Heart left ventricle (tissue), 16 donors: ENCODE measurements at regions not wholly inside any gene's neighbourhood (a gene's known extent, or its start where the extent isn't known, plus 50 kb on each side); places are given as distances from the start of the nearest gene placed in this dataset.

Experiments used
- ATAC-seq, 4 donors: fragments of 200-7000 bp; cut with Tn5 transposase; one replicate each; pipeline ENCODE4 v1.9.1; 2020 to 2022; ENCODE audit warnings: moderate library complexity in 4 of 4, mild to moderate bottlenecking in 3 of 4, moderate number of reproducible peaks in 1 of 4
- DNase-seq, 5 donors: peaks; one replicate each; pipeline ENCODE4 v3.0.0-alpha.2; 2020
- H3K27ac ChIP-seq, 12 donors: fragments of 200-600 bp; sonication (generic) in 4 of 12; one replicate each; pipeline versions ENCODE4 v1.5.0 to v1.8.0; 2016 to 2022; ENCODE audit warnings: mild to moderate bottlenecking in 2 of 12
- H3K27me3 ChIP-seq, 9 donors: fragments of 200-600 bp; sonication (generic) in 2 of 9; one replicate each; pipeline versions ENCODE4 v1.5.1 to v1.8.0; 2016 to 2022; ENCODE audit warnings: mild to moderate bottlenecking in 3 of 9
- H3K36me3 ChIP-seq, 9 donors: fragments of 200-600 bp; sonication (generic) in 2 of 9; one replicate each; pipeline versions ENCODE4 v1.5.0 to v1.8.0; 2018 to 2022; ENCODE audit warnings: mild to moderate bottlenecking in 2 of 9
- H3K4me1 ChIP-seq, 12 donors: fragments of 200-600 bp; sonication (generic) in 4 of 12; one replicate each; pipeline versions ENCODE4 v1.5.0 to v1.8.0; 2016 to 2022; ENCODE audit warnings: mild to moderate bottlenecking in 3 of 12
- H3K4me3 ChIP-seq, 12 donors: fragments of 200-600 bp; sonication (generic) in 4 of 12; one replicate each; pipeline versions ENCODE4 v1.5.0 to v1.8.0; 2017 to 2022; ENCODE audit warnings: mild to moderate bottlenecking in 9 of 12, moderate library complexity in 4 of 12
- H3K9me3 ChIP-seq, 12 donors: fragments of 200-600 bp; sonication (generic) in 4 of 12; one replicate each; pipeline versions ENCODE4 v1.5.0 to v1.8.0; 2016 to 2022; ENCODE audit warnings: mild to moderate bottlenecking in 1 of 12
- POLR2A ChIP-seq, 2 donors: fragments of 450-650 bp; IDR thresholded peaks; one replicate each; pipeline ENCODE4 v1.6.1; 2017; ENCODE audit warnings: antibody characterized with exemption in 2 of 2, mild to moderate bottlenecking in 2 of 2, moderate library complexity in 2 of 2
- WGBS, 4 donors: extraction: QIAGEN DNeasy Blood & Tissue Kit in 2 of 4; methylation state at CpG; one replicate each; pipeline versions ENCODE4 v1.1.5 to v1.1.7; 2013 to 2018; 5-methylcytosine and 5-hydroxymethylcytosine counted together
- intact Hi-C, 10 donors: fragments of 100-400 bp; cut with DNase I; formaldehyde crosslinking; loops; one replicate each; pipeline versions ENCODE4 v1.11.1 to v1.14.2; 2022
- TF ChIP-seq, protein P1 (sequence below), 12 donors: fragments of 200-600 bp; sonication (generic) in 4 of 12; IDR thresholded peaks; one replicate each; pipeline versions ENCODE4 v1.5.0 to v1.8.0; 2018 to 2022; ENCODE audit warnings: antibody characterized with exemption in 12 of 12, mild to moderate bottlenecking in 5 of 12
- donor health status: ischemic (EF 13 %, LVEDD 7.1; RV severe dilation, severe dysfunction).
- donor health status: healthy with polysubstance abuse.
- donor health status: DM: no; HTN: yes; CAD: no.
- donor health status: DM: no; HTN: no; CAD: no.
- donor health status: ischemic (EF 25% LVEDD 6.9; RV normal size, moderate dysfunction).
- donor health status: ischemic (EF 25% LVEDD 5.7; RV mildly dilated, moderate dysfunction).
- donor health status: healthy.
- donor health status: DM: yes; HTN: yes; CAD: no.
- donor health status: ischemic (EF 35%, LVEDD 5.7; RV mildly dilated, moderate dysfunction).
- donor health status: nonischemic (EF 11% LVEDD 7.7; RV severe dilation, severe dysfunction).
- donor health status: DM: yes; HTN: yes; CAD: no.
- donor health status: PGD.
- donor health status: ischemic (EF 29% LVEDD 5.4; RV normal size, mild dysfunction).
- donor health status: nonischemic (EF 23%, LVEDD 6.1; RV moderate dilation, normal function).

DNA sequence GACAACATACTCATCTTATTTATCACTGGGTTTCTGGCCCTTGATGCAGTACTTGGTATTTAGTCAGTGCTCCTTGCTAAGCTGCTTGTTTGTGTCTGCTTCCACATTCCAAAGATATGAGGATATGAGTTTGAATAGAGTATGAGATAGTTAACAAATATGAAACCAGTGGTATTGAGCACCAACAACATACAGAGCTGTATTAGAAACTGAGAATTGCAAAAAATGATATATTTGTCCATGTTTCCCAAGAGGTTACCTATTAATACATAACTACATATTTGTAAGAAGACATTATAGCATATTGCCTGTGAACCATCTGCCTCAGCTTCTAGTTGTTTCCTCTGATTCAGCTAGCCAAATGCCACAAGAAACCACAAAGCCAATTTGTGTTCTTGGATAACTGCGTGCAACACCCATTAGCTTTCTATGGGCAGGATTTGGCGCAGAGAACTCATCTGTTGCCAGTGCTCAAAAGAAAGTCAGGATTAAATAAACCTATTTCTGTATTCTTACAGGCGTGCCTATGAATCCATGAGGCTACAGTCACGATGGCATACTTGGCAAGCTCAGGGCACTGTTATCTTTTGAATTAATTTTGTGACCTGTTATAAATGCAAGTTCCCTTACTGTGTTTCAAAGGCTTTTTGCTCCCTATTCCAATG lies 194.4 kb downstream of the MAP2K6 start:
- Histone ChIP-seq H3K4me1 (peaks cover 5 to 39% (median 33%) of the 10 kb centered on the region in 12 donors), H3K27ac (peak overlapping the region; percentile 7 to 81 (median 53)), H3K36me3 (no peaks in the 10 kb centered on the region), H3K27me3 (no peaks in the 10 kb centered on the region), H3K9me3 (no peaks in the 10 kb centered on the region), H3K4me3 (peak overlapping the region in 1 of 12 donors; percentile 10)
- ATAC-seq (peak; percentile 54 to 90 (median 62)), DNase-seq (peak in 3 of 5 donors; percentile 26 to 39 (median 30))
- 37 to 53% (median 44%) methylated on average over 4 of the region's 4 CpGs for WGBS, 4 donors
- TF ChIP-seq POLR2A (IDR thresholded peaks at IDR 0.05): no peak
- TF ChIP-seq, protein P1, sequence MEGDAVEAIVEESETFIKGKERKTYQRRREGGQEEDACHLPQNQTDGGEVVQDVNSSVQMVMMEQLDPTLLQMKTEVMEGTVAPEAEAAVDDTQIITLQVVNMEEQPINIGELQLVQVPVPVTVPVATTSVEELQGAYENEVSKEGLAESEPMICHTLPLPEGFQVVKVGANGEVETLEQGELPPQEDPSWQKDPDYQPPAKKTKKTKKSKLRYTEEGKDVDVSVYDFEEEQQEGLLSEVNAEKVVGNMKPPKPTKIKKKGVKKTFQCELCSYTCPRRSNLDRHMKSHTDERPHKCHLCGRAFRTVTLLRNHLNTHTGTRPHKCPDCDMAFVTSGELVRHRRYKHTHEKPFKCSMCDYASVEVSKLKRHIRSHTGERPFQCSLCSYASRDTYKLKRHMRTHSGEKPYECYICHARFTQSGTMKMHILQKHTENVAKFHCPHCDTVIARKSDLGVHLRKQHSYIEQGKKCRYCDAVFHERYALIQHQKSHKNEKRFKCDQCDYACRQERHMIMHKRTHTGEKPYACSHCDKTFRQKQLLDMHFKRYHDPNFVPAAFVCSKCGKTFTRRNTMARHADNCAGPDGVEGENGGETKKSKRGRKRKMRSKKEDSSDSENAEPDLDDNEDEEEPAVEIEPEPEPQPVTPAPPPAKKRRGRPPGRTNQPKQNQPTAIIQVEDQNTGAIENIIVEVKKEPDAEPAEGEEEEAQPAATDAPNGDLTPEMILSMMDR (IDR thresholded peaks at IDR 0.05): no peak
- intact Hi-C loops: loop anchor here in 9 of 10 donors (2.0 to 10.0 kb wide), 8 partner anchors 37 to 1016 kb away; partner anchors contain the start of gene KCNJ2 (in 2 of the 9)

GRCh38 chr17:69609473-69610305 lies 195.2 kb downstream of the MAP2K6 start:
- Histone ChIP-seq H3K4me1 (peaks cover 5 to 39% (median 33%) of the 10 kb centered on the region in 12 donors), H3K9me3 (no peaks in the 10 kb centered on the region), H3K27ac (peak overlapping the region; percentile 7 to 81 (median 53)), H3K4me3 (peak overlapping the region in 1 of 12 donors; percentile 10), H3K36me3 (no peaks in the 10 kb centered on the region), H3K27me3 (no peaks in the 10 kb centered on the region)
- WGBS, 4 donors: 59 to 70% (median 65%) methylated on average over 6 of the region's 6 CpGs
- no peak for TF ChIP-seq POLR2A (IDR thresholded peaks at IDR 0.05)
- TF ChIP-seq, protein P1 (IDR thresholded peaks at IDR 0.05): peak; percentile 27 to 66 (median 44)
- ATAC-seq (peak in 3 of 4 donors; percentile 55 to 59 (median 59)), DNase-seq (peak in 1 of 5 donors; percentile 13)
- intact Hi-C loops: loop anchor here in 9 of 10 donors (2.0 to 10.0 kb wide), 8 partner anchors 37 to 1015 kb away; partner anchors contain the start of gene KCNJ2 (in 2 of the 9)

GRCh38 chr17:69620363-69620762 lies 205.9 kb downstream of the MAP2K6 start:
- H3K9me3 ChIP-seq: peaks cover 0 to 8% (median 0%) of the 10 kb centered on the region in 12 donors
- ATAC-seq (no peak), DNase-seq (no peak)
- intact Hi-C loops: loop anchor here in 1 of 10 donors (10.0 kb wide), 1 partner anchor 144 kb away; no protein-coding TSS in a partner anchor
- no peak for TF ChIP-seq POLR2A (IDR thresholded peaks at IDR 0.05)
- TF ChIP-seq, protein P1 (IDR thresholded peaks at IDR 0.05): no peak
- H3K27me3 ChIP-seq: no peaks in the 10 kb centered on the region
- no peaks in the 10 kb centered on the region for H3K4me1 ChIP-seq
- no peak overlapping the region for H3K27ac ChIP-seq
- no peak overlapping the region for H3K4me3 ChIP-seq
- H3K36me3 ChIP-seq: no peaks in the 10 kb centered on the region
- 67 to 82% (median 71%) methylated on average over 1 of the region's 1 CpG for WGBS, 4 donors

- H3K27ac ChIP-seq: no peak overlapping the region
- peaks cover 0 to 8% (median 0%) of the 10 kb centered on the region in 12 donors for H3K9me3 ChIP-seq
- DNase-seq (no peak), ATAC-seq (no peak)
- no peaks in the 10 kb centered on the region for H3K27me3 ChIP-seq
- TF ChIP-seq, protein P1 (IDR thresholded peaks at IDR 0.05): no peak
- no peak for TF ChIP-seq POLR2A (IDR thresholded peaks at IDR 0.05)
- no peak overlapping the region for H3K4me3 ChIP-seq
- no peaks in the 10 kb centered on the region for H3K4me1 ChIP-seq
- intact Hi-C loops: loop anchor here in 1 of 10 donors (10.0 kb wide), 1 partner anchor 139 kb away; no protein-coding TSS in a partner anchor
- H3K36me3 ChIP-seq: no peaks in the 10 kb centered on the region
- WGBS, 4 donors: 20 to 75% (median 59%) methylated on average over 2 of the region's 2 CpGs
These were observed 211.0 kb downstream of the MAP2K6 start for GRCh38 chr17:69625474-69625873.
